ENCODE measurements at regions not wholly inside any gene's neighbourhood (a gene's known extent, or its start where the extent isn't known, plus 50 kb on each side); places are given as distances from the start of the nearest gene placed in this dataset.

DNA sequence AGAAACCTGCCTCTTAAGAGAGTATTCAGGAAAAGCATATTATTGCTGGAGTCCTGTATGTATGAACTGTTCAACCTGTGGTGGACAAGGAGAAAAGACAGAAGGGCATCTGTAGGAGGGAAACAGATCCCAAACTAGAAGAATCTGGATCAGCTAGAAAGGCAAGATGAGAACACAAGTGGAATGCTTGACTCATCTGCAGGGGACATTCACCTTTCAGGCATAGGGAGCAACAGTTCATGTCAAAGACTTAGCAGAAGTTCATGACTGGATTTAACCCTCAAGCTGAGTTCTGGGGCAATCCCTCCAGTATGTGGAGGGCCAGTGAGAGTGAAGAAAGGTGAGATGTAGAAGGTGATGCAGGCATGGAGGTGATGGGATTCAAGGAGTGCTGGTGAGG lies 135.9 kb upstream of the DYNLRB2 start:
- TF ChIP-seq, protein P1, sequence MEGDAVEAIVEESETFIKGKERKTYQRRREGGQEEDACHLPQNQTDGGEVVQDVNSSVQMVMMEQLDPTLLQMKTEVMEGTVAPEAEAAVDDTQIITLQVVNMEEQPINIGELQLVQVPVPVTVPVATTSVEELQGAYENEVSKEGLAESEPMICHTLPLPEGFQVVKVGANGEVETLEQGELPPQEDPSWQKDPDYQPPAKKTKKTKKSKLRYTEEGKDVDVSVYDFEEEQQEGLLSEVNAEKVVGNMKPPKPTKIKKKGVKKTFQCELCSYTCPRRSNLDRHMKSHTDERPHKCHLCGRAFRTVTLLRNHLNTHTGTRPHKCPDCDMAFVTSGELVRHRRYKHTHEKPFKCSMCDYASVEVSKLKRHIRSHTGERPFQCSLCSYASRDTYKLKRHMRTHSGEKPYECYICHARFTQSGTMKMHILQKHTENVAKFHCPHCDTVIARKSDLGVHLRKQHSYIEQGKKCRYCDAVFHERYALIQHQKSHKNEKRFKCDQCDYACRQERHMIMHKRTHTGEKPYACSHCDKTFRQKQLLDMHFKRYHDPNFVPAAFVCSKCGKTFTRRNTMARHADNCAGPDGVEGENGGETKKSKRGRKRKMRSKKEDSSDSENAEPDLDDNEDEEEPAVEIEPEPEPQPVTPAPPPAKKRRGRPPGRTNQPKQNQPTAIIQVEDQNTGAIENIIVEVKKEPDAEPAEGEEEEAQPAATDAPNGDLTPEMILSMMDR (IDR thresholded peaks at IDR 0.05): no peak
- no peak for TF ChIP-seq POLR2A (IDR thresholded peaks at IDR 0.05; ENCODE audit: low read depth)

All from esophagus muscularis mucosa (tissue), 3 donors.